GM12865 (cell line): ENCODE measurements at regions not wholly inside any gene's neighbourhood (a gene's known extent, or its start where the extent isn't known, plus 50 kb on each side); places are given as distances from the start of the nearest gene placed in this dataset.
"Not testable (repeated sequence)": the region's sequence is repeated elsewhere in the genome, so short reads cannot be mapped to it uniquely, and the experiment has no call there.

Source experiments
- DNase-seq: peaks from one replicate; pipeline ENCODE4 v3.0.0; 2010; ENCODE audit warnings: low read depth
- H3K4me3 ChIP-seq: 2 replicates; pipeline ENCODE4 v1.5.1; 2011; ENCODE audit warnings: mild to moderate bottlenecking, low read depth, low read length, control low read depth
- TF ChIP-seq, protein P1 (sequence below): IDR thresholded peaks from 2 replicates; pipeline ENCODE4 v1.5.1; 2011; ENCODE audit warnings: low read length, control low read depth, low read depth, inconsistent platforms; ENCODE audit not compliant: insufficient read depth; ENCODE audit errors: missing control alignments

DNA sequence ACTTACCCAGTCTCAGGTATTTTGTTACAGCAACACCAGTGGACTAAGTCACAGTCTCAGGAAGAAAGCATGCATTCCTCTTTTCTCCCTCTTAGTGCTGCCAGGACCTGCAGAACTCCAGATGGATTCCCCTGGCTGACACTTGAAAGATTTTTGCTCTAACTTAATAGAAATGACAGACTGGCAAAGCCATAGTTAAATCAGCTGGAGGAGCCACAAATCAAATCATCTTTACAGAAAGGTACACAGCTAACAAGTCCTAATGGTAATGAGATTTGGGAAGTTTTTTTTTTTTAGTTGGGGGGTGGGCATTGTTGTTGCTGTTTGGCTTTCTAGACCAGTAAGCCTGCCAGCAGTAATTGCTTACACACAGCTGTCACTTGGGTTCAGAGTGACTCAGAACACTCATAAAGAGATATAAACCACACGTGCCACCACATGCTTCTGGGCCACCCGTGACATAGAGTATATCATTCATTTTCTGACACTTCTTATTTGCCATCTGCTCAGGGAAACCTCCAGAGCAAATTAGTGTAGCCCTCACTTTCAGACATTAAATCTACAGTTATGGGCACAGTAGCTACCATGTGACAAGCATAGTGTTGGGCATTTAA, 72.4 kb downstream of the FH start:
- no peak overlapping the region for H3K4me3 ChIP-seq
- TF ChIP-seq, protein P1, sequence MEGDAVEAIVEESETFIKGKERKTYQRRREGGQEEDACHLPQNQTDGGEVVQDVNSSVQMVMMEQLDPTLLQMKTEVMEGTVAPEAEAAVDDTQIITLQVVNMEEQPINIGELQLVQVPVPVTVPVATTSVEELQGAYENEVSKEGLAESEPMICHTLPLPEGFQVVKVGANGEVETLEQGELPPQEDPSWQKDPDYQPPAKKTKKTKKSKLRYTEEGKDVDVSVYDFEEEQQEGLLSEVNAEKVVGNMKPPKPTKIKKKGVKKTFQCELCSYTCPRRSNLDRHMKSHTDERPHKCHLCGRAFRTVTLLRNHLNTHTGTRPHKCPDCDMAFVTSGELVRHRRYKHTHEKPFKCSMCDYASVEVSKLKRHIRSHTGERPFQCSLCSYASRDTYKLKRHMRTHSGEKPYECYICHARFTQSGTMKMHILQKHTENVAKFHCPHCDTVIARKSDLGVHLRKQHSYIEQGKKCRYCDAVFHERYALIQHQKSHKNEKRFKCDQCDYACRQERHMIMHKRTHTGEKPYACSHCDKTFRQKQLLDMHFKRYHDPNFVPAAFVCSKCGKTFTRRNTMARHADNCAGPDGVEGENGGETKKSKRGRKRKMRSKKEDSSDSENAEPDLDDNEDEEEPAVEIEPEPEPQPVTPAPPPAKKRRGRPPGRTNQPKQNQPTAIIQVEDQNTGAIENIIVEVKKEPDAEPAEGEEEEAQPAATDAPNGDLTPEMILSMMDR = no peak
- no peak for DNase-seq

DNA sequence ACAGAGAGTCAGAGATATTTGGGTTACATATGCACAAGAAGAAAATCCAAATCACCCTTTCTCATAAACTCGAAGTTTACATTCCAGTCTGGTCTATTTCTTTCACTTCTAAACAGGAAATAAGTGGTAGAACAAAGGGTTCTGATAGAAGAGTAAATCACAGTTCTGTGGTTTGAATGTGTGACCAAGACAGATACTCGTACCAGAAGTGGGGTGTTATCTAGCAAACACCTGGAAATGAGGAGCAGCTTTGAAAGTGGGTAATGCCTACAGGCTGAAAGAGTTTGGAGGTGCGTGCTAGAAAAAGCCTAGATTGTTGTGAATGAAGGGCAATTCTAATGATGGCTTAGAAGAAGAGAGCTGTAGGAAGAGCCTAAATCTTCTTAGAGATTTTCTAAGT, 74.7 kb downstream of the FH start:
- TF ChIP-seq, protein P1 = no peak
- no peak overlapping the region for H3K4me3 ChIP-seq
- no peak for DNase-seq

DNA sequence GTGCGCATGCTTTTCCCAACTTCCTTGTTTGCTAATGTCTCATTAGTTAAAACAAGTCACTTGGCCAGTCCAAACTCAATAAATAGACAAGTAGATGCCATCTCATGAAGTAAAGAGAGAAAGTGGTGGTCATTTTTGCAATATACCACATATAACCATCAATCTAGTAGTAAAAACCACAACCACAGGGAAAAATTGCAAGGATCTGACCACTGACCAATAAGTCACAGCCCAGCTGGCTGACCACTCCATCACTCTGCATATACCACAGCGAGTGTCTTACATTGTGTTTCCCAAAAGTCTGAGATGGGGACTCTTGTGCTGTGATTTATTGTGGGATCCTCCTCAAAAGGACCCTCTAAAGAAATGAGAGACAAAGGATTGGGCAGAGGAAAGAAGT, 76.0 kb downstream of the FH start:
- TF ChIP-seq, protein P1 = no peak
- no peak overlapping the region for H3K4me3 ChIP-seq
- DNase-seq = no peak

DNA sequence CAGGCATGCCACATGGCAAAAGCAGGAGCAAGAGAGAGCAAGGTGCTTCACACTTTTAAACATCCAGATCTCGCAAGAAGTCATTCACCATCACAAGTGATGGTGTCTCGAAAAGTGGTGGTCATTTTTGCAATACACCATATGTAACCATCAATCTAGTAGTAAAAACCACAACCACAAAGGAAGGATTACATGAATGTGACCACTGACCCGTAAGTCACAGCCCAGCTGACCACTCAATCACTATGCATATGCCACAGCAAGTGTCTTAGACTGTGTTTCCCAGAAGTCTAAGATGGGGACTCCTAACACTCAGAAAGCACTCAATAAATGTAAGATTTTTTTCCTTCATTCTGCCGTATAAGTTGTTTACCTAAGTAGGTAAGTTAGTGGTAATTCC, 76.9 kb downstream of the FH start:
- TF ChIP-seq, protein P1 = no peak
- H3K4me3 ChIP-seq = no peak overlapping the region
- no peak for DNase-seq

DNA sequence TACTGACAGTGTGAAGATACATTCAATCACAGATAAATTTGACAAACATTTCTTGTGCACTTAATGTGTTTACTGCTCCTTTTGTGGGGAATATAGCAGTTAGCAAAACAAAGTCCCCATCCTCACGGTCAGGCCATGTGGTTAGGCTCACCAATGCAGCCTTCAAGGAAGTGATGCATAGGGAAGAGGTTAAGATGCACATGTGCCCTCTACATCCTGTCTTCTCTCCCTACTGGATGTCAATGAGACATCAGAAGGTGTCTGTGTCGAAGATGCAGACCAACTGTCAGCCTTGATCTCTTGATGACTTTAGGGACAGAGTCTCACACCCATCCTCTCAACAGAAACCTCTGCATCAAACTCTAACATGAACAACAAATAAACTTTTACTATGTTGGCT, 78.7 kb downstream of the FH start:
- DNase-seq = no peak
- TF ChIP-seq, protein P1 = no peak
- H3K4me3 ChIP-seq = no peak overlapping the region

DNA sequence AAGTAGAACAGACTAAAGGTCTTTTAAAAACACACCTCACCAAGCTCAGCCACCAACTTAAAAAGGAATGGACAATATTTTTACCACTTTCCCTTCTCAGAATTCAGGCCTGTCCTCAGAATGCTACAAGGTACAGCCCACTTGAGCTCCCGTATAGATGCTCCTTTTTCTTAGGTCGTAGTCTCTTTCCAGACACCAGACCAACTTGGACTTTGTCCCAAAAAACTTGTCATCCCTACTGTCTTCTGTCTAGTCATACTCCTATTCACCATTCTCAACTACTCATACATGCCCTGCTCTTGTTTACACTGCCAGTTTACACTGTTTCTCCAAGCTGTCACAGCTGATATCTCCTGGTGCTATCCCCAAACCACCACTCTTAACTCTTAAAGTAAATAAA, 80.9 kb downstream of the FH start:
- not testable (repeated sequence) for DNase-seq

DNA sequence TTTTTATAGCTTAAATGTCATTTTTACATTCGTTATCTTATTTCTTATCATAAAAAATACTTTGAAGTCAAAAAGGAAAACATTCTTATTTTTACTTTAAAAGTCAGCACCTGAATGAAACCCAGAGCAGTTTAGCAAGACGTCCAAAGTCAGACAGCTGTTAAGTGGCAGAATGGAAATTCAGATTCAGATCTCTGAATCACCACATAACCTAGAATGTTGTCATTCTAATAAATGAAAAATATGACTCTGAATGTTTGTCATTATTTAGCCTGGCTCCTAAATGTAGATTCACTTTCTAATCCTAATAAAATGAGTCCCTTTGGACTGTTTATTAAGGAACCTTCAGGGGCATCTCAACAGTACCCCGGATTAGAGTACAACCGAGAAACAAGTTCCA, 75.2 kb upstream of the RGS7 start:
- H3K4me3 ChIP-seq = no peak overlapping the region
- DNase-seq = no peak
- TF ChIP-seq, protein P1 = no peak

More for the DNA sequence above, 80.9 kb downstream of the FH start:
- H3K4me3 ChIP-seq = not testable (repeated sequence)

DNA sequence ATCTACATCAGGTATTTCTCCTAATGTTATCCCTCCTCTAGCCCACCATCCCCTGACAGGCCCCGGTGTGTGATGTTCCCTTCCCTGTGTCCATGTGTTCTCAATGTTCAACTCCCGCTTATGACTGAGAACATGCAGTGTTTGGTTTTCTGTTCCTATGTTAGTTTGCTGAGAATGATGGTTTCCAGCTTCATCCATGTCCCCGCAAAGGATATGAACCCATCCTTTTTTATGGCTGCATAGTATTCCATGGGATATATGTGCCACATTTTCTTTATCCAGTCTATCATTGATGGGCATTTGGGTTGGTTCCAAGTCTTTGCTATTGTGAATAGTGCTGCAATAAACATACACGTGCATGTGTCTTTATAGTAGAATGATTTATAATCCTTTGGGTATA, 68.1 kb upstream of the RGS7 start:
- H3K4me3 ChIP-seq, DNase-seq: not testable (repeated sequence)
